NCI-H1092 (cell line): ENCODE measurements at regions not wholly inside any gene's neighbourhood (a gene's known extent, or its start where the extent isn't known, plus 50 kb on each side); places are given as distances from the start of the nearest gene placed in this dataset.

Source experiments
- DNase-seq: peaks from one replicate; lab custom pipeline; 2025; lab: John Stamatoyannopoulos, UW

GRCh38 chr10:4051641-4052151 is 266.7 kb upstream of the KLF6 start:
- DNase-seq, result no peak

- DNase-seq, result no peak
These were observed 266.1 kb upstream of the KLF6 start for GRCh38 chr10:4051011-4051640.

GRCh38 chr10:4050061-4050460 is 265.1 kb upstream of the KLF6 start:
- no peak for DNase-seq

GRCh38 chr10:4049348-4049747 is 264.3 kb upstream of the KLF6 start:
- DNase-seq, result no peak

GRCh38 chr10:4048236-4048864 is 263.3 kb upstream of the KLF6 start:
- DNase-seq, result no peak

GRCh38 chr10:4046712-4047354 is 261.8 kb upstream of the KLF6 start:
- DNase-seq, result no peak

GRCh38 chr10:4046030-4046429 is 261.0 kb upstream of the KLF6 start:
- no peak for DNase-seq

- DNase-seq, result no peak
These were observed 259.1 kb upstream of the KLF6 start for GRCh38 chr10:4043897-4044665.

GRCh38 chr10:4041635-4042034 is 256.6 kb upstream of the KLF6 start:
- no peak for DNase-seq

GRCh38 chr10:4038000-4038399 is 253.0 kb upstream of the KLF6 start:
- DNase-seq, result no peak

- no peak for DNase-seq
These were observed 250.6 kb upstream of the KLF6 start for GRCh38 chr10:4035599-4035945.

- DNase-seq, result no peak
These were observed 250.0 kb upstream of the KLF6 start for GRCh38 chr10:4034907-4035598.

GRCh38 chr10:4033341-4033896 is 248.4 kb upstream of the KLF6 start:
- no peak for DNase-seq

GRCh38 chr10:4029866-4030265 is 244.9 kb upstream of the KLF6 start:
- DNase-seq, result no peak

- DNase-seq, result no peak
These were observed 244.0 kb upstream of the KLF6 start for GRCh38 chr10:4028854-4029583.

- no peak for DNase-seq
These were observed 243.0 kb upstream of the KLF6 start for GRCh38 chr10:4028027-4028471.

GRCh38 chr10:4025339-4025738 is 240.3 kb upstream of the KLF6 start:
- no peak for DNase-seq

- no peak for DNase-seq
These were observed 239.7 kb upstream of the KLF6 start for GRCh38 chr10:4024516-4025245.

GRCh38 chr10:4024027-4024426 is 239.0 kb upstream of the KLF6 start:
- no peak for DNase-seq

- no peak for DNase-seq
These were observed 237.5 kb upstream of the KLF6 start for GRCh38 chr10:4022473-4022872.
